UCSD-AML1 (cell line): ENCODE measurements at regions not wholly inside any gene's neighbourhood (a gene's known extent, or its start where the extent isn't known, plus 50 kb on each side); places are given as distances from the start of the nearest gene placed in this dataset.
"Not testable (repeated sequence)": the region's sequence is repeated elsewhere in the genome, so short reads cannot be mapped to it uniquely, and the experiment has no call there.

Source experiments
- DNase-seq: peaks from one replicate; lab custom pipeline; 2025; ENCODE audit not compliant: unreplicated experiment; lab: John Stamatoyannopoulos, UW

- no peak for DNase-seq
Observed at GRCh38 chr6:76574746-76575145, 502.3 kb upstream of the IMPG1 start.

GRCh38 chr6:76565932-76566331, 493.5 kb upstream of the IMPG1 start:
- DNase-seq: no peak

DNA sequence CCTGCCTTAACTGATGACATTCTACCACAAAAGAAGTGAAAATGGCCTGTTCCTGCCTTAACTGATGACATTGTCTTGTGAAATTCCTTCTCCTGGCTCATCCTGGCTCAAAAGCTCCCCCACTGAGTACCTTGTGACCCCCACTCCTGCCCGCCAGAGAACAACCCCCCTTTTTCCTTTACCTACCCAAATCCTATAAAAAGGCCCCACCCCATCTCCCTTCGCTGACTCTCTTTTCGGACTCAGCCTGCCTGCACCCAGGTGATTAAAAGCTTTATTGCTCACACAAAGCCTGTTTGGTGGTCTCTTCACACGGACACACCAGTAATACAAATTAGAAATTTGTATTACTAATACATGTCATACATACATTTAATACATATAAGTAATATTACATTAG, 489.9 kb upstream of the IMPG1 start:
- DNase-seq: not testable (repeated sequence)

DNA sequence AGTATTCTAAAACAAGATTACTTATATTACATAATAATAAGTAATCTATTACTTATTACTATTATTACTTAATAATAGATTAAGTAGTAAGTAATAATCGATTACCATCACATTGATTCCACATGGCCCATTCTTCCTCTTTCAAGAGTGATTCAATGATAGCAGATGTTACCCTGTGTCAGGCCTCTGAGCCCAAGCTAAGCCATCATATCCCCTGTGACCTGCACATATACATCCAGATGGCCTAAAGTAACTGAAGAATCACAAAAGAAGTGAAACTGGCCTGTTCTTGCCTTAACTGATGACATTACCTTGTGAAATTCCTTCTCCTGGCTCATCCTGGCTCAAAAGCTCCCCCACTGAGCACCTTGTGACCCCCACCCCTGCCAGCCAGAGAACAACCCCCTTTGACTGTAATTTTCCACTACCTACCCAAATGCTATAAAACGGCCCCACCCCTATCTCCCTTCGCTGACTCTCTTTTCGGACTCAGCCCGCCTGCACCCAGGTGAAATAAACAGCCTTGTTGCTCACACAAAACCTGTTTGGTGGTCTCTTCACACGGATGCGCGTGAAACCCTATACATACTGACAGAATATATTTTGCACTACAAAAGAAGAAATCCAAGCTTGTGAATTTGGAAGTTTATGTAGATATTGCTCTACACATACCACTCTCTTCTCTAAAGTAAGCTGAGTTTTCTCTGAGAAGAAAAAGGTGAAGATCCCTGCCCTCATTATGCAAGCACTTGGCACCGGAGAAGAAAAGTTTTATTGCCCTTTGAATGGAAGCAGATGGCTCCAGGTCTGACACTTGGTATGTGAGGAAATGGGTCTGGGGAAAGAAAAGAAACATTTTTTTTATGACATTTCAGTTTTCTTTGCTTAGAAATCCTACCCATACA, 488.6 kb upstream of the IMPG1 start:
- not testable (repeated sequence) for DNase-seq

GRCh38 chr6:76553256-76553655, 480.8 kb upstream of the IMPG1 start:
- DNase-seq: no peak

DNA sequence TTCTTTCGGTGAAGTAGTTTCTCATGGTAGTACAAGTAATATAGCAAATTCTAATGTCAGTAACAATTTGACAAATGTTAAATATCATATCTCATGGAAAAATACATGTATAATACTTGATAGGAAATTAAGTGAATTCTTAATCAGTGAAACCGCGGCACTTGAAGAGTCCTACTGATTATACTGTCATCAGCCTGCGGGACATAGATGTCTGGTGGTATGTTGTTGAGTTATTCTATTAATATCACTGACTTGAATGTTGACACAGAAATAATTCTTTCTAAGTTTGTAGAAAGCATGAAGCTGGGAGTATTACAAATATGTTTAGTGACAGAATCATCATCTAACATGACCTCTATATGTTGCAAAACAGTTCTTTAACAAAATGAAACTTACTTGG, 479.8 kb upstream of the IMPG1 start:
- DNase-seq: no peak

DNA sequence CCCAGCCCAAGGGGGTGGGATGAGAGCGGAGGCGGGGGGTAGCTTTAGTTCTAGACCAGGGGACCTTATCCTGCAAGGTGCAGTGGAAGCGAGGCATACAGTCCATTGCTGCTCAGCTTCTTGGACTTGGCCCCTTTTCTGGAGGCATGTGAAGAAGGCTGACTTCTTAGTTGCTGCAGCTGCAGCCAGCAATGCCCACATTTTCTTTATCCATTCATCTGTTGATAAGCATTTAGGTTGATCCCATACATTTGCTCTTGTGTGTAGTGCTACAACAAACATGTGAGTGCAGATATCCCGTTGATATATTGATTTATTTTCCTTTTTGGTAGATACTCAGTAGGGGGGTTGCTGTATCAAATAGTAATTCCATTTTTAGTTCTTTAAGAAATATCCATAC, 461.2 kb upstream of the IMPG1 start:
- DNase-seq: no peak

- DNase-seq: no peak
Observed at GRCh38 chr6:76532647-76533046, 460.2 kb upstream of the IMPG1 start.

- DNase-seq: no peak
Observed at GRCh38 chr6:76518443-76518842, 446.0 kb upstream of the IMPG1 start.

DNA sequence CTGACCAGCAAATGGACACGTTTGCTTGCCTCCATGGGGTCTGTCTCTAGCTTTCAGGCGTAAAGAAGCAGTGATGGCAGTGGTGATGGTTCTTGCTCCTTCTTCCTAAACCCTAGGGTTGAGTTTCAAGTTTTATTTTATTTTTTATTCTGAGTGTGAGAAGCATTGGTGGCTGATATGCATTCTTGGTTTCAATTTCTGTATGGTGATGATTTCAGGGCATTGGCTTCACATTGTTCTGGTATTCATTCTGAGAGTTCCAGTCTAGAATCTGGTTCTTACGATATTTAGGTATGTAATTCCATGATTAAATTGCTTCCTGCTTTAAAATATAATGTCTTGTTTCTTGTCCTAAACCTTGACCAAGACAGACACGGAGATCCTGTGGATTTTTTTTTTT, 444.5 kb upstream of the IMPG1 start:
- no peak for DNase-seq

DNA sequence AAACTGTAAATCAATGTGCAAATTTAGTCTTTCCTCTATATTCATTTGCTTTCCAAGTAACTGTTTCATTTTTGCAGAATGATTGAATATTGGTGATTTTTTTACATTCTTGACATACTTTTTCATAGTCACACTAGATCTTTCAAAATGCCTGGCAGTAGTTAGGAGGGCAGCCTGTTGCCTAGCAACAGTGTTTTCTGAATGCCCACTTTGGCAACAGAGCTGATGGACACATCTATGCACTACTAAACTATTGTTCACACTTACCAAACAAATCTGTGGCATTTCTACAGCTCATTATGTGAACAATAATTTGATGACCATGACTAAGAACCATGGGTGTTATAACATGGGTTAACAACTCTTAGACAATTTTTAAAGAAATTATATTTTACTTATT, 438.0 kb upstream of the IMPG1 start:
- DNase-seq: no peak

DNA sequence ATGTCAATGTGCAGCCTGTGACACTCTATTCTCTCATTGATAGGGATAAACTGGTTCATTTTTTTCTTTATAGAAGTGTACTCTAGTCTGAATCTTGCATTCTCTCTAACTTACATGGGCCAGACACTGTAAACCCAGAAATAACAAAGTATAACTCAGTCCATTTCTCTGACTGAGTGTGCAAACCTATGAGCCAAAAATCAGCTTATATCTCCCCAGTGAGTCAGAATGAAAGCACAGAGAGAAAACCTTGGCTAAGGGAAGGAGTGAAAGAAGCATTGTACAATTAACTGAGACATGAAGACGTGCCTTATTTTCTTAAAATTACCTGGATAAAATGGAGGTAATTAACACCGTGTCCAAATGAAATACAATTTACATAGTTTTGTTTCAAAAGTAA, 436.9 kb upstream of the IMPG1 start:
- DNase-seq: no peak

- no peak for DNase-seq
Observed at GRCh38 chr6:76506808-76507207, 434.3 kb upstream of the IMPG1 start.

DNA sequence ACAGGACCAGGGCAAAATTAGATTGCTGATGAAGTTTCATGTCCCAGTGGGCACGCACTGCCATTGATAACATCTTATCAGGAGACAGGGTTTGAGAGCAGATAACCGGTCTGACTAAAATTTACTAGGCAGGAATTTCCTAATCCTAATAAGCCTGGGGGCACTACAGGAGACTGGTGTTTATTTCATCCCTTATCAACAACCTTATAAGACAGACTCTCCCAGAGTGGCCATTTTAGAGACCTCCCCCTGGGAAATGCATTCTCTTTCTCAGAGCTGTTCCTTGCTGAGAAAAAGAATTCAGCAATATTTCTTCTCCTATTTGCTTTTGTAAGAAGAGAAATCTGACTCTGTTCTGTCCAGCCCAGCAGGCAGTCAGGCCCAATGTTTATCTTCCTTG, 423.4 kb upstream of the IMPG1 start:
- no peak for DNase-seq

- DNase-seq: not testable (repeated sequence)
Observed at GRCh38 chr6:76491376-76491775, 418.9 kb upstream of the IMPG1 start.

DNA sequence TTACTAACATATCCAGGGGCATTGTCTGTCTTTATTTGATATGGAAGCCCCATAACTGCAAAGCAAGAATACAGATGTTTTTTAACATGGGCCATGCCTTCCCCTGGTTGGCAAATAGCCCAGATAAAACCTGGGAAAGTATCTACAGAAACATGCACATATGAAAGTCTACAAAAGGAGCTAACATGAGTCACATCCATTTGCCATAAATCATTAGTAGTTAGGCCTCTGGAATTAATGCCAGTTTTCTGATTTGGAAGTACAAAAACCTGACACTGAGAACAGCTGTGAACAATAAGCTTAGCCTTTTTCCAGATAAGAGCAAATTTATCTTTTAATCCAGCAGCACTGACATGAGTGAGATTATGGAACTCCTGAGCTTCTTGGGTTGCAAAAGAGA, 418.0 kb upstream of the IMPG1 start:
- DNase-seq: no peak

DNA sequence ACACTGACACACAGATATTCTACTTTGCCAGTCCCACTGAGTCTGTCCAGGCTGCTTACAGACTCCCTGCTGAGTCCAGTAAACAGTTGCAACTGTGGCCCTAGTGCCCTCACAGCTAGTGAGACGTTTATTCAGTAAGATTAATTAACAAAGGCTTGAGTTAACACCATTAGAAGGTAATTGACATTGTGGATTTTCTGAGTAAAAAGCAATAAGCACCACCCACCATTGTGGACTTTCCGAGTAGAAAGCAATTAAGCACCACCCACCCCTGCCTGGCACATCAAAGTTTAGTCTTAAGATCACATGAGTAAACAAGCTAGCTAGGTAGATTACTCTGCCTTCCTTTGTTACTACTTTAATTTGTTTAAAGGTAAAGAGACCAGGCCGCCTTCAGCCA, 408.6 kb upstream of the IMPG1 start:
- no peak for DNase-seq

GRCh38 chr6:76472858-76473257, 400.4 kb upstream of the IMPG1 start:
- DNase-seq: no peak

- no peak for DNase-seq
Observed at GRCh38 chr6:76466286-76466685, 393.8 kb upstream of the IMPG1 start.

DNA sequence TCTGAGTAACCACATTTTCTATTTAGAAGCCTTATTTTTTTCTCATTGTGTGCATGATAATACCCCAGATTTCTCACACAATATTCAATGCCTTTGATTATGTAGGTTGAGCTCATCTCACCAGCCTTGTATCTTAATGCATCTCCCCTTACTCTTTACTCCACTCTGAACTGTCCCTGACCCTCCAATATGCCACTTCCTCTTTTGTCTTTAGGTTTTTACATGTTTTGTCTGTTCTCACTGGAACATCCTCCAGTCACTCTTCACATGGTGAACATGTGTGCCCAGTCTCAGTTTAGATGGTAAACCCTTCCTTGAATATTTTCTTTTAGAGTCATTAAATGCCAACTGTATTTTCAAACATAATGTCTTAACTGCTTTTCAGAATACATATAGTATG, 392.9 kb upstream of the IMPG1 start:
- no peak for DNase-seq

- DNase-seq: no peak
Observed at GRCh38 chr6:76453270-76453669, 380.8 kb upstream of the IMPG1 start.

DNA sequence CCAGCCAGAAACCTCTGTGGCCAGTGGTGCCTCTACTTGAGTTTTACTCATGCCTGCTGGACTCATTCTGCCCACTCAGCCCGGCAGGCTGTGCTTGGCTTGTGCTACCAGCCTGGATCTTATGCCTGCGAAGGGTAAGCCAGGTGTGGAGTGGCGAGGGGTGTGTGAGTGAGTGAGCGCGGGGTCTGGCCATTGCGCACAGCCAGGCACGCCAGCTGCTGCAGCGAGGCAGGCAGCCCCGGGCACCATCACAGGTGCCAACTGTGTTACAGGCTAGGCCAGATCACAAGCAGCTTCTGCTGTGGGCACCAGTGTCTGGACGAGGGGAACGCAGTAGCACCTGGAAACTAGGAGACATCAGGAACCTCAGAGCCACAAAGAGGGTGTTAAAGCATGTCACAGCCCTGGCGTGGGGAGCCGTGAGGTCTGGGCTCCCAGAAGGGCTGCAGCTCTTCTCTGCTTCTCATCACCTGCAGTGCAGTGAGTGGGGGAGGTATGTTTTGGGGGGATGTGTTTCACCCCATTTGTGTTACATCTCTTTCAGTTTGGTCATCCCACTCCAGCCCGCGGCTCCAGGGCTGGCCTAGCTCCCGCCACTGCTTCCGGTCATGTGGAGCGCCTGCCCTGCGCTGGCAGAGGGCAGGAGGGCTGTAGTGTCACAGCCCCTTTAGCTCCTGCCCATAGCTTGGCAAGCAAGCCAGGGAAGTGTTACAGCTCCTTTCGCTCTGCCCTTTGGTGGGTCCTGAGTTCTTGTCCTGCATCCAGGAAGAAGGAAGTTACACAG, 379.7 kb upstream of the IMPG1 start:
- no peak for DNase-seq
